ENCODE measurements at regions not wholly inside any gene's neighbourhood (a gene's known extent, or its start where the extent isn't known, plus 50 kb on each side); places are given as distances from the start of the nearest gene placed in this dataset.

GRCh38 chr14:104306450-104307040, 168.2 kb downstream of the KIF26A start:
- no peak overlapping the region for H3K27ac Mint-ChIP-seq
- no peaks in the 10 kb centered on the region for H3K9me2 ChIP-seq (ENCODE audit: insufficient read depth)
- no peaks in the 10 kb centered on the region for H4K20me1 ChIP-seq (replicated peaks; ENCODE audit: insufficient read depth)
- H3K4me2 ChIP-seq: no peak overlapping the region
- no peaks in the 10 kb centered on the region; the same call in 2 of the 3 replicates for H3K4me1 Mint-ChIP-seq
- H3K4me3 ChIP-seq: no peak overlapping the region
- H3K4me1 ChIP-seq (ENCODE audit: insufficient read depth): no peaks in the 10 kb centered on the region
- no peaks in the 10 kb centered on the region for H3K27me3 ChIP-seq (ENCODE audit: insufficient read depth)
- no peak for TF ChIP-seq CREB1 (CRISPR knock-in tag; IDR thresholded peaks at IDR 0.05; ENCODE audit: low read depth)
- no peak for TF ChIP-seq ETS1 (IDR thresholded peaks at IDR 0.05)
- TF ChIP-seq NANOG (IDR thresholded peaks at IDR 0.05; ENCODE audit: borderline replicate concordance): no peak
- TF ChIP-seq EZH2phosphoT487 (IDR thresholded peaks at IDR 0.05; ENCODE audit: unreplicated experiment): no peak
- no peak for TF ChIP-seq REST (IDR thresholded peaks at IDR 0.05; ENCODE audit: unreplicated experiment)
- no peak for TF ChIP-seq ZNF462 (CRISPR knock-in tag; IDR thresholded peaks at IDR 0.05)
- TF ChIP-seq, protein P1, sequence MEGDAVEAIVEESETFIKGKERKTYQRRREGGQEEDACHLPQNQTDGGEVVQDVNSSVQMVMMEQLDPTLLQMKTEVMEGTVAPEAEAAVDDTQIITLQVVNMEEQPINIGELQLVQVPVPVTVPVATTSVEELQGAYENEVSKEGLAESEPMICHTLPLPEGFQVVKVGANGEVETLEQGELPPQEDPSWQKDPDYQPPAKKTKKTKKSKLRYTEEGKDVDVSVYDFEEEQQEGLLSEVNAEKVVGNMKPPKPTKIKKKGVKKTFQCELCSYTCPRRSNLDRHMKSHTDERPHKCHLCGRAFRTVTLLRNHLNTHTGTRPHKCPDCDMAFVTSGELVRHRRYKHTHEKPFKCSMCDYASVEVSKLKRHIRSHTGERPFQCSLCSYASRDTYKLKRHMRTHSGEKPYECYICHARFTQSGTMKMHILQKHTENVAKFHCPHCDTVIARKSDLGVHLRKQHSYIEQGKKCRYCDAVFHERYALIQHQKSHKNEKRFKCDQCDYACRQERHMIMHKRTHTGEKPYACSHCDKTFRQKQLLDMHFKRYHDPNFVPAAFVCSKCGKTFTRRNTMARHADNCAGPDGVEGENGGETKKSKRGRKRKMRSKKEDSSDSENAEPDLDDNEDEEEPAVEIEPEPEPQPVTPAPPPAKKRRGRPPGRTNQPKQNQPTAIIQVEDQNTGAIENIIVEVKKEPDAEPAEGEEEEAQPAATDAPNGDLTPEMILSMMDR (conservative IDR thresholded peaks at IDR 0.05; ENCODE audit: low read depth in 2 of 2): no peak
- no peak for TF ChIP-seq POLR2AphosphoS5 (IDR thresholded peaks at IDR 0.05; ENCODE audit: low read depth)
- no peak for TF ChIP-seq EZH2 (IDR thresholded peaks at IDR 0.05; ENCODE audit: low read depth, unreplicated experiment)
- no peak for TF ChIP-seq ZNF331 (CRISPR knock-in tag; IDR thresholded peaks at IDR 0.05; ENCODE audit: low read depth)
- H3F3A ChIP-seq (replicated peaks; ENCODE audit: low read depth): no peaks in the 10 kb centered on the region
- H3K36me3 ChIP-seq (ENCODE audit: insufficient read depth): no peaks in the 10 kb centered on the region
- H3K79me2 ChIP-seq (replicated peaks; ENCODE audit: insufficient read depth): no peaks in the 10 kb centered on the region
- peaks cover 9% of the 10 kb centered on the region for H3K9me3 Mint-ChIP-seq
- DNase-seq (ENCODE audit: low spot score) (no peak), ATAC-seq (no peak)
- H3K4me3 Mint-ChIP-seq: no peak overlapping the region
- peaks cover 16% of the 10 kb centered on the region for H3K27me3 Mint-ChIP-seq (ENCODE audit: insufficient read depth, low read depth, poor library complexity)
- H3K27ac ChIP-seq (ENCODE audit: low read depth): no peak overlapping the region
- peak overlapping the region; percentile 56; the same call in 1 of the 2 replicates for H2AFZ ChIP-seq
- H3K36me3 Mint-ChIP-seq (ENCODE audit: low read depth): peaks cover under 1% of the 10 kb centered on the region; the same call in 1 of the 3 replicates

Measured in GM23338 (cell line).